ENCODE measurements at regions not wholly inside any gene's neighbourhood (a gene's known extent, or its start where the extent isn't known, plus 50 kb on each side); places are given as distances from the start of the nearest gene placed in this dataset.

GRCh38 chr11:28715726-28716125 is 607.5 kb downstream of the METTL15 start:
- no peak for DNase-seq
- no peak overlapping the region for H2BK120ac ChIP-seq (ENCODE audit: insufficient read depth, low read length, poor library complexity)
- WGBS (ENCODE audit: extremely low coverage, insufficient coverage, insufficient read length), result no CpG with 5 or more reads among the region's 4 CpGs

DNA sequence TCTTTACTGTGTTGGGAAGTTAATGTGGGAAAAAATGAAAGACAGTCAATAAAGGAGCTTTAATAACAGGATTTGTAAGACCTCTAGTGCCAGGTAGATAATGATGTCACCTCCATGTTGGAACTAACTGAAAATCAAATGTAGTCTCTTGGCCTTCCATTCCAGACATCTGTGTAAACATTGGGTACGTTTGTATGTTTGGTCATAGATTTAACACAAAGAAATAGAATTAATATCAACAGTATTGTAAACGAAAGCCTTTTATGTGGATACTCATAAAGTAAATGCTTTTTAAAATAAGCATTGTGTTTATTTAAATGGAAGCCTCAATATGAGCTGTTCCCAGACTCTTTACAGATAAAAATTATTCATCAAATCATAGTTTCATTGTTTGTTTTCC is 605.7 kb downstream of the METTL15 start:
- H3K9ac ChIP-seq (ENCODE audit: low read length), result no peak overlapping the region
- no peak overlapping the region for H2BK12ac ChIP-seq (ENCODE audit: low read length)
- no peaks in the 10 kb centered on the region for H3K4me1 ChIP-seq (ENCODE audit: control insufficient read depth in 1 of 2, insufficient read depth in 2 of 2, low read length in 2 of 2)
- H3K27ac ChIP-seq (ENCODE audit: low read depth, low read length), result no peak overlapping the region
- no peak overlapping the region for H2AK5ac ChIP-seq (ENCODE audit: low read length)
- no peak overlapping the region for H4K91ac ChIP-seq (ENCODE audit: low read depth, low read length)
- H3K79me2 ChIP-seq (ENCODE audit: control insufficient read depth, insufficient read depth, low read length, poor library complexity), result no peaks in the 10 kb centered on the region
- H3K4me2 ChIP-seq (ENCODE audit: low read length), result no peak overlapping the region
- no peak overlapping the region for H2BK5ac ChIP-seq (ENCODE audit: low read depth, low read length, poor library complexity)
- H3K4me3 ChIP-seq (ENCODE audit: low read depth, low read length), result no peak overlapping the region
- H3K27me3 ChIP-seq (ENCODE audit: insufficient read depth, low read length), result no peaks in the 10 kb centered on the region
- H4K12ac ChIP-seq (ENCODE audit: low read depth, low read length), result no peak overlapping the region
- H3K18ac ChIP-seq (ENCODE audit: low read length), result no peak overlapping the region
- H2AFZ ChIP-seq (ENCODE audit: insufficient read depth, low read length, poor library complexity), result no peak overlapping the region
- H3K79me1 ChIP-seq (ENCODE audit: low read length), result no peaks in the 10 kb centered on the region
- H3K23ac ChIP-seq (ENCODE audit: low read length), result no peak overlapping the region
- DNase-seq, result no peak
- H3K9me3 ChIP-seq (ENCODE audit: insufficient read depth, low read depth, low read length), result no peaks in the 10 kb centered on the region
- H4K8ac ChIP-seq (ENCODE audit: low read depth, low read length), result no peak overlapping the region
- H3K4ac ChIP-seq (ENCODE audit: low read depth, low read length), result no peak overlapping the region
- WGBS (ENCODE audit: extremely low coverage, insufficient coverage, insufficient read length), result no CpG with 5 or more reads among the region's 2 CpGs
- no peaks in the 10 kb centered on the region for H3K36me3 ChIP-seq (ENCODE audit: control insufficient read depth in 1 of 2, insufficient read depth in 2 of 2, low read length in 2 of 2)
- H3K14ac ChIP-seq (ENCODE audit: low read length), result no peak overlapping the region
- H2BK120ac ChIP-seq (ENCODE audit: insufficient read depth, low read length, poor library complexity), result no peak overlapping the region

More at GRCh38 chr11:28715726-28716125, 607.5 kb downstream of the METTL15 start:
- Histone ChIP-seq H3K9me3 (ENCODE audit: insufficient read depth, low read depth, low read length) (no peaks in the 10 kb centered on the region), H2AFZ (ENCODE audit: insufficient read depth, low read length, poor library complexity) (no peak overlapping the region), H3K4me3 (ENCODE audit: low read depth, low read length) (no peak overlapping the region), H3K23ac (ENCODE audit: low read length) (no peak overlapping the region), H2AK5ac (ENCODE audit: low read length) (no peak overlapping the region), H3K79me1 (ENCODE audit: low read length) (no peaks in the 10 kb centered on the region), H3K36me3 (ENCODE audit: control insufficient read depth in 1 of 2, insufficient read depth in 2 of 2, low read length in 2 of 2) (no peaks in the 10 kb centered on the region), H3K27ac (ENCODE audit: low read depth, low read length) (no peak overlapping the region), H3K4me1 (ENCODE audit: control insufficient read depth in 1 of 2, insufficient read depth in 2 of 2, low read length in 2 of 2) (no peaks in the 10 kb centered on the region), H3K18ac (ENCODE audit: low read length) (no peak overlapping the region), H3K27me3 (ENCODE audit: insufficient read depth, low read length) (no peaks in the 10 kb centered on the region), H4K8ac (ENCODE audit: low read depth, low read length) (no peak overlapping the region), H3K9ac (ENCODE audit: low read length) (no peak overlapping the region), H3K79me2 (ENCODE audit: control insufficient read depth, insufficient read depth, low read length, poor library complexity) (no peaks in the 10 kb centered on the region), H3K14ac (ENCODE audit: low read length) (no peak overlapping the region), H4K12ac (ENCODE audit: low read depth, low read length) (no peak overlapping the region), H3K4me2 (ENCODE audit: low read length) (no peak overlapping the region), H3K4ac (ENCODE audit: low read depth, low read length) (no peak overlapping the region), H2BK12ac (ENCODE audit: low read length) (no peak overlapping the region), H4K91ac (ENCODE audit: low read depth, low read length) (no peak overlapping the region), H2BK5ac (ENCODE audit: low read depth, low read length, poor library complexity) (no peak overlapping the region)

- no peak overlapping the region for H4K8ac ChIP-seq (ENCODE audit: low read depth, low read length)
- H2BK120ac ChIP-seq (ENCODE audit: insufficient read depth, low read length, poor library complexity), result no peak overlapping the region
- WGBS (ENCODE audit: extremely low coverage, insufficient coverage, insufficient read length), result no CpG with 5 or more reads among the region's 2 CpGs
Measured at GRCh38 chr11:28708075-28708474, 599.9 kb downstream of the METTL15 start.

GRCh38 chr11:28704801-28705200 is 596.6 kb downstream of the METTL15 start:
- DNase-seq, result no peak
- H3K4me3 ChIP-seq (ENCODE audit: low read depth, low read length), result no peak overlapping the region
- no peak overlapping the region for H4K91ac ChIP-seq (ENCODE audit: low read depth, low read length)

More at GRCh38 chr11:28708075-28708474, 599.9 kb downstream of the METTL15 start:
- no peak overlapping the region for H3K4me3 ChIP-seq (ENCODE audit: low read depth, low read length)
- H3K4ac ChIP-seq (ENCODE audit: low read depth, low read length), result no peak overlapping the region
- no peak overlapping the region for H3K23ac ChIP-seq (ENCODE audit: low read length)
- H2BK5ac ChIP-seq (ENCODE audit: low read depth, low read length, poor library complexity), result no peak overlapping the region
- no peaks in the 10 kb centered on the region for H3K36me3 ChIP-seq (ENCODE audit: control insufficient read depth in 1 of 2, insufficient read depth in 2 of 2, low read length in 2 of 2)
- H3K79me2 ChIP-seq (ENCODE audit: control insufficient read depth, insufficient read depth, low read length, poor library complexity), result no peaks in the 10 kb centered on the region
- H3K4me1 ChIP-seq (ENCODE audit: control insufficient read depth in 1 of 2, insufficient read depth in 2 of 2, low read length in 2 of 2), result no peaks in the 10 kb centered on the region
- H3K27ac ChIP-seq (ENCODE audit: low read depth, low read length), result no peak overlapping the region
- H3K18ac ChIP-seq (ENCODE audit: low read length), result no peak overlapping the region
- H3K27me3 ChIP-seq (ENCODE audit: insufficient read depth, low read length), result no peaks in the 10 kb centered on the region
- H4K12ac ChIP-seq (ENCODE audit: low read depth, low read length), result no peak overlapping the region
- no peak overlapping the region for H3K14ac ChIP-seq (ENCODE audit: low read length)
- no peaks in the 10 kb centered on the region for H3K9me3 ChIP-seq (ENCODE audit: insufficient read depth, low read depth, low read length)
- no peak overlapping the region for H4K91ac ChIP-seq (ENCODE audit: low read depth, low read length)
- H2AFZ ChIP-seq (ENCODE audit: insufficient read depth, low read length, poor library complexity), result no peak overlapping the region
- no peak overlapping the region for H3K9ac ChIP-seq (ENCODE audit: low read length)
- H3K4me2 ChIP-seq (ENCODE audit: low read length), result no peak overlapping the region
- no peaks in the 10 kb centered on the region for H3K79me1 ChIP-seq (ENCODE audit: low read length)
- H2BK12ac ChIP-seq (ENCODE audit: low read length), result no peak overlapping the region
- no peak overlapping the region for H2AK5ac ChIP-seq (ENCODE audit: low read length)
- DNase-seq, result no peak

More at GRCh38 chr11:28704801-28705200, 596.6 kb downstream of the METTL15 start:
- no peak overlapping the region for H3K9ac ChIP-seq (ENCODE audit: low read length)
- no peak overlapping the region for H3K14ac ChIP-seq (ENCODE audit: low read length)
- H2AFZ ChIP-seq (ENCODE audit: insufficient read depth, low read length, poor library complexity), result no peak overlapping the region
- H3K27me3 ChIP-seq (ENCODE audit: insufficient read depth, low read length), result no peaks in the 10 kb centered on the region
- H3K79me1 ChIP-seq (ENCODE audit: low read length), result no peaks in the 10 kb centered on the region
- H3K27ac ChIP-seq (ENCODE audit: low read depth, low read length), result no peak overlapping the region
- no peak overlapping the region for H3K18ac ChIP-seq (ENCODE audit: low read length)
- no peak overlapping the region for H3K4me2 ChIP-seq (ENCODE audit: low read length)
- no peaks in the 10 kb centered on the region for H3K9me3 ChIP-seq (ENCODE audit: insufficient read depth, low read depth, low read length)
- no peak overlapping the region for H2BK12ac ChIP-seq (ENCODE audit: low read length)
- no peak overlapping the region for H2BK5ac ChIP-seq (ENCODE audit: low read depth, low read length, poor library complexity)
- no peak overlapping the region for H4K8ac ChIP-seq (ENCODE audit: low read depth, low read length)
- no peaks in the 10 kb centered on the region for H3K4me1 ChIP-seq (ENCODE audit: control insufficient read depth in 1 of 2, insufficient read depth in 2 of 2, low read length in 2 of 2)
- no peak overlapping the region for H2AK5ac ChIP-seq (ENCODE audit: low read length)
- H3K23ac ChIP-seq (ENCODE audit: low read length), result no peak overlapping the region
- H3K79me2 ChIP-seq (ENCODE audit: control insufficient read depth, insufficient read depth, low read length, poor library complexity), result no peaks in the 10 kb centered on the region
- no peak overlapping the region for H3K4ac ChIP-seq (ENCODE audit: low read depth, low read length)
- no peak overlapping the region for H2BK120ac ChIP-seq (ENCODE audit: insufficient read depth, low read length, poor library complexity)
- H3K36me3 ChIP-seq (ENCODE audit: control insufficient read depth in 1 of 2, insufficient read depth in 2 of 2, low read length in 2 of 2), result no peaks in the 10 kb centered on the region
- no peak overlapping the region for H4K12ac ChIP-seq (ENCODE audit: low read depth, low read length)

Data from trophoblast cell (in vitro differentiated cells and primary cell).